Endodermal cell (in vitro differentiated cells): ENCODE measurements at regions not wholly inside any gene's neighbourhood (a gene's known extent, or its start where the extent isn't known, plus 50 kb on each side); places are given as distances from the start of the nearest gene placed in this dataset.

Experiments
- DNase-seq: peaks from one replicate; pipeline ENCODE4 v3.0.0-alpha.2; 2017
- H3K27ac ChIP-seq: 2 replicates; pipeline ENCODE4 v1.5.1; 2013; ENCODE audit warnings: mild to moderate bottlenecking, low read depth, low read length, moderate library complexity
- H3K27me3 ChIP-seq: 2 replicates; pipeline ENCODE4 v1.6.1; 2013; ENCODE audit warnings: mild to moderate bottlenecking, low read length, moderate library complexity; ENCODE audit not compliant: insufficient read depth, control insufficient read depth, poor library complexity, severe bottlenecking
- H3K36me3 ChIP-seq: 2 replicates; pipeline ENCODE4 v1.7.0; 2013; ENCODE audit warnings: mild to moderate bottlenecking, low read length, moderate library complexity; ENCODE audit not compliant: control insufficient read depth, insufficient read depth
- H3K4me1 ChIP-seq: one replicate; pipeline ENCODE4 v1.7.0; 2013; ENCODE audit warnings: low read length; ENCODE audit not compliant: control insufficient read depth, insufficient read depth
- H3K4me3 ChIP-seq: 2 replicates; pipeline ENCODE4 v1.5.1; 2013; ENCODE audit warnings: mild to moderate bottlenecking, low read length, moderate library complexity
- H3K9ac ChIP-seq: 2 replicates; pipeline ENCODE4 v1.6.1; 2013; ENCODE audit warnings: mild to moderate bottlenecking, low read length, moderate library complexity; ENCODE audit not compliant: poor library complexity, severe bottlenecking; ENCODE audit errors: extremely low read depth
- H3K9me3 ChIP-seq: 2 replicates; pipeline ENCODE4 v1.6.1; 2013; ENCODE audit warnings: mild to moderate bottlenecking, low read length, moderate library complexity; ENCODE audit not compliant: control insufficient read depth
- H3K27ac Mint-ChIP-seq: 2 replicates; pipeline ENCODE4 v1.8.0; 2020; ENCODE audit warnings: mixed read lengths
- H3K27me3 Mint-ChIP-seq: 2 replicates; pipeline ENCODE4 v1.8.0; 2021; ENCODE audit warnings: mild to moderate bottlenecking, mixed read lengths; ENCODE audit not compliant: insufficient read depth
- H3K36me3 Mint-ChIP-seq: 2 replicates; pipeline ENCODE4 v1.8.0; 2020; ENCODE audit warnings: low read depth, mixed read lengths
- H3K4me1 Mint-ChIP-seq: 2 replicates; pipeline ENCODE4 v1.8.0; 2020; ENCODE audit warnings: mixed read lengths
- H3K4me3 Mint-ChIP-seq: 2 replicates; pipeline ENCODE4 v1.8.0; 2020; ENCODE audit warnings: mild to moderate bottlenecking, moderate library complexity, mixed read lengths
- H3K9me3 Mint-ChIP-seq: 2 replicates; pipeline ENCODE4 v1.8.0; 2020; ENCODE audit warnings: mild to moderate bottlenecking, mixed read lengths
- CTCF ChIP-seq: fragments of 200-600 bp; sonication (generic); conservative IDR thresholded peaks from 2 replicates; pipeline ENCODE4 v1.5.0; 2021; ENCODE audit warnings: antibody characterized with exemption, mild to moderate bottlenecking
- WGBS, 2 experiments: methylation state at CpG; one replicate each; pipeline versions ENCODE4 v1.1.5 to v1.1.7; 2013; ENCODE audit warnings: missing lambda C conversion rate in 2 of 2, mixed read lengths in 1 of 2; ENCODE audit not compliant: insufficient coverage in 1 of 2, insufficient read length in 1 of 2; 5-methylcytosine and 5-hydroxymethylcytosine counted together

DNA sequence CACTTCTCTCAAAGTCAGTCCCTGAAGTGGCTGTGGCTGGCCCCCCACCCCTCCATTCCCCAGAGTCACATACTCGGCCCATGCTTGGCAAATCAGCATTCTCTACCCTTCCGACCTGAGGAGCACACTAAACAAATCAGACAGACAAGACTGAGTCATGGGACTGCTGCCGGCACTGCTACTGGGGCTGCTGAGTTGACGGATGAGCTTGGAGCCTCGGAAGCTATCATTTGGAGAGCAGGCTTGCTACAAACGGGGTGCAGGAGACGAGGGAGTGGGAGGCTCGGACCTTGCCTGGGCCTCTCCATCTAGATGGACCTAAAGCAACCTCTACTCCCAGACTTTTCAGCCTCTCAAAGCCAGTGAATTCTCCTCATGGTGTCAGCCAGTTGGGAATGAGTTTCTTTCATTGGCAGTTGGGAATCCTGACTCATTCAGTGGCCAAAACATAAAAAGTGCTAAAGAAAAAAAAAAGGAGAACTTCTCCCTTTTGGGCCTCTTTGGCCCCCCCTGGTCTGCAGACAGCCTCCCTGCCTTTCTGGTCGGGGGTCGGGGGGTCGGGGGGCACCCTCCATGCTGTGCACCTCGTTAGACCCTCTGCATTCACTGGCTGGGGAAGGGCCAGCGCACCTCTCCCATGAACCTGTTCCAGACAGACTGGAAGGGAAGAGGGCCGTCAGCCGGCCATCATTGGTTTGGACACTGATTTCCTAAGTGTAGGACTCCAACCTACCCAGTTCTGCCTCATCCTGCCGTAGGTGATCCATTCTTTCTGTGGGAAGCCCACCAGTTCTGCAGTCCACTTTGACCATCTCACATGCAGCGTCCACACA lies 52.3 kb upstream of the COL13A1 start:
- no peaks in the 10 kb centered on the region for H3K36me3 ChIP-seq
- H3K27me3 ChIP-seq = no peaks in the 10 kb centered on the region
- no peaks in the 10 kb centered on the region for H3K9me3 Mint-ChIP-seq
- H3K4me3 ChIP-seq = no peak overlapping the region
- H3K9ac ChIP-seq = no peak overlapping the region
- H3K27ac ChIP-seq = no peak overlapping the region
- peaks cover 36% of the 10 kb centered on the region for H3K27me3 Mint-ChIP-seq
- H3K4me3 Mint-ChIP-seq = no peak overlapping the region
- H3K4me1 ChIP-seq = no peaks in the 10 kb centered on the region
- no peak for TF ChIP-seq CTCF
- peaks cover 7% of the 10 kb centered on the region for H3K4me1 Mint-ChIP-seq
- no peaks in the 10 kb centered on the region for H3K9me3 ChIP-seq
- no peak overlapping the region for H3K27ac Mint-ChIP-seq
- no peak for DNase-seq
- 81 to 82% methylated on average over 11 to 17 of the region's 17 CpGs for WGBS, 2 experiments
- H3K36me3 Mint-ChIP-seq = no peaks in the 10 kb centered on the region

GRCh38 chr10:69750011-69750373 lies 51.7 kb upstream of the COL13A1 start:
- no peak for TF ChIP-seq CTCF
- H3K27ac ChIP-seq = no peak overlapping the region
- H3K27ac Mint-ChIP-seq = no peak overlapping the region

GRCh38 chr10:69750725-69751124 lies 51.0 kb upstream of the COL13A1 start:
- Mint-ChIP-seq H3K27me3 (peaks cover 29% of the 10 kb centered on the region), H3K4me3 (no peak overlapping the region), H3K27ac (no peak overlapping the region), H3K4me1 (no peaks in the 10 kb centered on the region), H3K36me3 (no peaks in the 10 kb centered on the region), H3K9me3 (no peaks in the 10 kb centered on the region)
- Histone ChIP-seq H3K9me3 (no peaks in the 10 kb centered on the region), H3K27me3 (no peaks in the 10 kb centered on the region), H3K4me3 (no peak overlapping the region), H3K4me1 (no peaks in the 10 kb centered on the region), H3K9ac (no peak overlapping the region), H3K36me3 (no peaks in the 10 kb centered on the region), H3K27ac (no peak overlapping the region)
- no peak for TF ChIP-seq CTCF
- no peak for DNase-seq
- 86 to 87% methylated on average over 2 to 4 of the region's 4 CpGs for WGBS, 2 experiments

More at GRCh38 chr10:69750011-69750373, 51.7 kb upstream of the COL13A1 start:
- Mint-ChIP-seq H3K4me3 (no peak overlapping the region), H3K9me3 (no peaks in the 10 kb centered on the region), H3K4me1 (peaks cover 2% of the 10 kb centered on the region), H3K27me3 (peaks cover 32% of the 10 kb centered on the region), H3K36me3 (no peaks in the 10 kb centered on the region)
- H3K36me3 ChIP-seq = no peaks in the 10 kb centered on the region
- no peaks in the 10 kb centered on the region for H3K4me1 ChIP-seq
- no peak overlapping the region for H3K4me3 ChIP-seq
- no peaks in the 10 kb centered on the region for H3K9me3 ChIP-seq
- no peak overlapping the region for H3K9ac ChIP-seq
- no peak for DNase-seq
- 82 to 89% methylated on average over 6 to 9 of the region's 9 CpGs for WGBS, 2 experiments
- no peaks in the 10 kb centered on the region for H3K27me3 ChIP-seq
